IPS-15b (cell line): ENCODE measurements at regions not wholly inside any gene's neighbourhood (a gene's known extent, or its start where the extent isn't known, plus 50 kb on each side); places are given as distances from the start of the nearest gene placed in this dataset.

Source experiments
- H3K27me3 ChIP-seq: one replicate; pipeline ENCODE4 v1.6.1; 2013; ENCODE audit warnings: low read length; ENCODE audit not compliant: control insufficient read depth, insufficient read depth
- H3K36me3 ChIP-seq: one replicate; pipeline ENCODE4 v1.6.1; 2013; ENCODE audit warnings: low read length; ENCODE audit not compliant: control insufficient read depth, insufficient read depth
- H3K4me1 ChIP-seq: one replicate; pipeline ENCODE4 v1.6.1; 2013; ENCODE audit warnings: mild to moderate bottlenecking, low read length; ENCODE audit not compliant: control insufficient read depth, insufficient read depth
- H3K4me3 ChIP-seq: one replicate; pipeline ENCODE4 v1.5.1; 2013; ENCODE audit warnings: low read depth, low read length
- H3K9ac ChIP-seq: one replicate; pipeline ENCODE4 v1.6.1; 2013; ENCODE audit warnings: low read depth, mild to moderate bottlenecking, low read length
- H3K9me3 ChIP-seq: one replicate; pipeline ENCODE4 v1.6.1; 2013; ENCODE audit warnings: mild to moderate bottlenecking, low read length; ENCODE audit not compliant: control insufficient read depth, insufficient read depth

DNA sequence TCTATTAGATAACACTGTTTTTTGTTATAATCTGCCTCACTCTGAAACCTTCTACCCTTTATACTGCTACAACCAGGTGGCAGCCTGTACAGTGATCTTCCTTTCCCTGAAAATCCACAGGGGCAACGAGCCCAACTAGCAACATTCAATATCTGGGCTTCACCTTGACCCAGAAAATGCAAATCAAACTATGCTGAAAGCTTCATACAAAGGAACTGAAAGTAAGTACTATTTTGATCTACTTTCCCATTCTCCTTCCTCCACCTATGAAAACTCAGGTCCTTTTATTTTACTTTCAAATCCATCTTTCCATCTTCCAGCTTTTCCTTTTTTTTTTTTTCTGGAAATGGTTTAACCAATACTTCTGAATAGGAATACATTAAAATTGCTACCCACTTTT lies 175.8 kb upstream of the CCDC150 start:
- H3K9me3 ChIP-seq: no peaks in the 10 kb centered on the region
- H3K4me1 ChIP-seq: no peaks in the 10 kb centered on the region
- no peak overlapping the region for H3K4me3 ChIP-seq
- no peaks in the 10 kb centered on the region for H3K36me3 ChIP-seq
- no peak overlapping the region for H3K9ac ChIP-seq
- H3K27me3 ChIP-seq: no peaks in the 10 kb centered on the region

DNA sequence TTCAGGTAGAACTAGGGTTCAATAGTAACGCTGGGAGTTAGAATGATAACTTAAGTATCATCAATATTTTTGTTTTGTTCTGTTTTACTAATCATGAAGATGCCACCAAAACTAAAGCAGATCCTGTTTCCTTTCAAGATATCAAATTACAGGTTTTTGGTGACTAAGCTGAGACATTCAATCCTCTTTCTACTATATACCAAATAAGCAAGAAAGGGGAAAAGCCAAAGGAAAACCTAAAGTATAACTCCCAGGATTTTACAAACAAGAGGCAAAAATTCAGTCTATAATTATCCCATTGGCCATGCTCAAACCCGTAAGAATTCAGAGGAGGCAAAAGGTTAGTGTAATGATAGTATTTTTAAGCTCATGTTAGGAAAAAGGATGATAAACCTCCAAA lies 175.2 kb upstream of the CCDC150 start:
- Histone ChIP-seq H3K9ac (no peak overlapping the region), H3K4me3 (no peak overlapping the region), H3K27me3 (no peaks in the 10 kb centered on the region), H3K9me3 (no peaks in the 10 kb centered on the region), H3K4me1 (no peaks in the 10 kb centered on the region), H3K36me3 (no peaks in the 10 kb centered on the region)

GRCh38 chr2:196466581-196466980 lies 172.9 kb upstream of the CCDC150 start:
- Histone ChIP-seq H3K4me3 (no peak overlapping the region), H3K9me3 (no peaks in the 10 kb centered on the region), H3K36me3 (no peaks in the 10 kb centered on the region), H3K27me3 (no peaks in the 10 kb centered on the region), H3K4me1 (no peaks in the 10 kb centered on the region), H3K9ac (no peak overlapping the region)

GRCh38 chr2:196468394-196468793 lies 171.1 kb upstream of the CCDC150 start:
- Histone ChIP-seq H3K4me3 (no peak overlapping the region), H3K27me3 (no peaks in the 10 kb centered on the region), H3K36me3 (no peaks in the 10 kb centered on the region), H3K9ac (no peak overlapping the region), H3K4me1 (no peaks in the 10 kb centered on the region), H3K9me3 (no peaks in the 10 kb centered on the region)

- Histone ChIP-seq H3K9me3 (no peaks in the 10 kb centered on the region), H3K9ac (no peak overlapping the region), H3K36me3 (no peaks in the 10 kb centered on the region), H3K27me3 (no peaks in the 10 kb centered on the region), H3K4me1 (no peaks in the 10 kb centered on the region), H3K4me3 (no peak overlapping the region)
These were observed 165.9 kb upstream of the CCDC150 start for GRCh38 chr2:196473617-196474016.

DNA sequence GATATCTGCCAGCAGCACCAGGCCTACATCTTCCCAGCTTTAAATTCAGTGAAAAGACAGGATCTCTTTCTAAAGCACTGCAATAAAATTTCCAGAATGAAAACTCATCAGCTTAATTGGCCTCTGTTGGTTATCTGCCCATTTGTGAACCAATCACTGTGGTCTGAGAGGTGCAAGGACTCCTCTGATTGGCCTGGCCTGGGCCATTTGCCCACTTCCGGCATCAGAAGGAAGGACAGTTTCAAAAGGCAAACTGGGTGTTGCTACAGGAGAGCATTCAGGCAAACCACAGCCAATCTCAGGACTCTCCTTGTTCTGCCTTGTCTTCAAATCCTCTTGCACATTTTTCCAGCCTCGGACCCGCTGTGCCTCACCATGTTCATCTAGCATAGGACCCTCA lies 163.9 kb upstream of the CCDC150 start:
- no peaks in the 10 kb centered on the region for H3K27me3 ChIP-seq
- no peaks in the 10 kb centered on the region for H3K9me3 ChIP-seq
- no peaks in the 10 kb centered on the region for H3K4me1 ChIP-seq
- no peaks in the 10 kb centered on the region for H3K36me3 ChIP-seq
- H3K9ac ChIP-seq: no peak overlapping the region
- H3K4me3 ChIP-seq: no peak overlapping the region

DNA sequence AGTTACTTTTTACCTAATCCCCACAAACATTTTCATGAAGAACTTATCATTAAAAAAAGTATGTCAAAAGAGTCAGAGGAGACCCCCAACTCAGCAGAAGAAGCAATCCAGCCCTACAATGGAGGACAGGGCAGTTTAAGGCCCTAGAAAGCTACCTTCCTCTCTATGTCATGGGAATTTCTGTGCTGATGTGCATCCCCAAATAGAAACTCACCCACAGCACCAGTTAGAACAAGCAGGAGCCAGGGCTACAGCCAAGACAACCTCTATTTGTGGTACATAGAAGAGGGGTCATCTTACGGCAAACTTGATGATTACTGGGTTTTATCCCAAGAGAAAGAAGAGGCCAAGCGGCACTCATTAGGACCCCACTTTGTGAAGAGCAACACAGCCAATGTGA lies 160.9 kb upstream of the CCDC150 start:
- Histone ChIP-seq H3K27me3 (no peaks in the 10 kb centered on the region), H3K4me1 (no peaks in the 10 kb centered on the region), H3K9ac (no peak overlapping the region), H3K36me3 (no peaks in the 10 kb centered on the region), H3K4me3 (no peak overlapping the region), H3K9me3 (no peaks in the 10 kb centered on the region)

DNA sequence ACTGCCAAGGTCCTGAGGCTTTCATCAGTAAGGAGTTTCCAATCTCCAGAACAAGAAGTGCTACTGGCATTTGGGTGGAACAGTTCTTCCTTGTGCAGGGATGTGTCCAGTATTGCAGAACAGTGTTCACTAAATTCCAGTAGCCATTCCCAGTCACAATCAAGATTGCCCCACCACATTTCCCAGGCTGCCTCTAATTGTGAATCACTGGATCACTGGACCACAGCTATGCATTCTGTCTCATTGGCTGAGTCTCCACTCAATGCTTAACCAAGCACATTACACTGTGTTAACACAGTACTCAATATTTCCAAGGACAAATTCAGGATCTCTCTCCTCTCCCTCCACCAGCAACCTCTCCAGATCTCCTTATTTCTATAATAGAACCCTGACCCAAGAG lies 160.2 kb upstream of the CCDC150 start:
- Histone ChIP-seq H3K4me3 (no peak overlapping the region), H3K9me3 (no peaks in the 10 kb centered on the region), H3K4me1 (no peaks in the 10 kb centered on the region), H3K36me3 (no peaks in the 10 kb centered on the region), H3K9ac (no peak overlapping the region), H3K27me3 (no peaks in the 10 kb centered on the region)

DNA sequence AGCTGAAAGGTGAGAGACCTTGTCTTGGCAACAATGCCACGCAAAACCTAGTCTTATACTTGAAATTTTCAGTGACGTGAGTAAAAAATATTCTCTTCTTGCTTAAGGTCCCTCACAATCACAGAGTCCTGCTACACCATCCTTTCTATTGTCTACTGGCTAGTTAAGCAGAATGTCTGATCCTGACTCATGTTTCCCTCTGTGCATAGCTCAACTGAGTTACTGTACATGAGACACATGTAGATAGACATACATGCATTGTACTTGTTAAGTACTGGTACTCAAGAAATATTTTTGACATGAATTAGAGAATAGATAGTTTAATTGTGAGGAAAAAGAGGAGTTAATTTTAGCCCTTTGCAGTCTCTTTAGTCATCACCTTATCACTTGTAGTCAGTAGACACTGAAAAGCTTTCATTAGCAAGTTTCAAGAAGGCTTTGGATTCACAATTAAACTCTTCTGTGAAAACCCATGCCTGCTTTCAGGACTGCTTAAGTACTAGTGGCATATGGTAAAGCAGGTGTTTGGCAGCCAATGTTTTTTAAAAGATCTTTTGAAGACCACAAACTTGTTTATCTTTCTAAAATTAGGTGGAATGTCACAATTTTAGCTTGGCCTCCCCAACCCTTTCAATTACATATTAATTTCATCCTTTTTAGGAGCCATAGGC lies 158.7 kb upstream of the CCDC150 start:
- Histone ChIP-seq H3K4me3 (no peak overlapping the region), H3K27me3 (no peaks in the 10 kb centered on the region), H3K9me3 (no peaks in the 10 kb centered on the region), H3K4me1 (no peaks in the 10 kb centered on the region), H3K36me3 (no peaks in the 10 kb centered on the region), H3K9ac (no peak overlapping the region)

GRCh38 chr2:196481324-196481697 lies 158.2 kb upstream of the CCDC150 start:
- Histone ChIP-seq H3K27me3 (no peaks in the 10 kb centered on the region), H3K4me3 (no peak overlapping the region), H3K36me3 (no peaks in the 10 kb centered on the region), H3K4me1 (no peaks in the 10 kb centered on the region), H3K9me3 (no peaks in the 10 kb centered on the region), H3K9ac (no peak overlapping the region)

- H3K9me3 ChIP-seq: no peaks in the 10 kb centered on the region
- no peaks in the 10 kb centered on the region for H3K4me1 ChIP-seq
- no peak overlapping the region for H3K9ac ChIP-seq
- no peaks in the 10 kb centered on the region for H3K36me3 ChIP-seq
- no peaks in the 10 kb centered on the region for H3K27me3 ChIP-seq
- no peak overlapping the region for H3K4me3 ChIP-seq
These were observed 157.1 kb upstream of the CCDC150 start for GRCh38 chr2:196482119-196483065.

DNA sequence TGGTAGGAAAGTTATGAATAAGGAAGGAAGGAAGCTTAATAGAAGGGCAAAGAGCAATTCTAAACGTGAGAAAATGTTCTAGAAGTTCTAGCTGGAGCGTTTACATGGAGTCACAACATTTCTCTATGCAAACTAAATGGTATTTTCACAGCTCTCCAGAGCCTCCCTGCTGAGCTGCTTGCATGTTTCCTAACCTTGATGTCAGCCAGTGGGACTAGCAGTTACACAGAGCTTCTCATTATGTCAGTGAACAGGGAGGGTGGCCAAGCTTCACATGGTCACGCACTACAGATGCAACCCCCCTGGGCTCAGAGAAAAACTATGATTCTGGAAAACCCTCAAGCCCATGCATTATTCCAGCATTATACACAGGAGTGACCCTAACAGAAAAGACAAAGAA lies 153.4 kb upstream of the CCDC150 start:
- no peak overlapping the region for H3K4me3 ChIP-seq
- H3K9me3 ChIP-seq: no peaks in the 10 kb centered on the region
- no peaks in the 10 kb centered on the region for H3K27me3 ChIP-seq
- no peaks in the 10 kb centered on the region for H3K36me3 ChIP-seq
- H3K9ac ChIP-seq: no peak overlapping the region
- no peaks in the 10 kb centered on the region for H3K4me1 ChIP-seq
